Activated B cell treated with CpG ODN at 0.5 μM for 24 hours (primary cell): ENCODE measurements at regions not wholly inside any gene's neighbourhood (a gene's known extent, or its start where the extent isn't known, plus 50 kb on each side); places are given as distances from the start of the nearest gene placed in this dataset.

Experiments used
- ATAC-seq: fragments of 200-7000 bp; cut with Tn5 transposase; one replicate; pipeline ENCODE4 v1.10.0; 2021; ENCODE audit warnings: low read depth, mild to moderate bottlenecking, moderate library complexity
- CTCF ChIA-PET: fragments of 350-600 bp; sonication (Branson Sonifier 250); formaldehyde crosslinking; loops from one replicate; lab custom pipeline; 2021; ENCODE audit warnings: antibody characterized with exemption; lab: Charles Lee
- POLR2A ChIA-PET: fragments of 350-600 bp; sonication (Branson Sonifier 250); formaldehyde crosslinking; loops from one replicate; lab custom pipeline; 2021; ENCODE audit warnings: antibody characterized with exemption; lab: Charles Lee
- DNase-seq: peaks from one replicate; pipeline ENCODE4 v3.0.0; 2022
- H3K27ac Mint-ChIP-seq: one replicate; pipeline ENCODE4 v1.8.0; 2020; ENCODE audit warnings: mixed read lengths
- H3K27me3 Mint-ChIP-seq: one replicate; pipeline ENCODE4 v1.8.0; 2021; ENCODE audit warnings: mixed read lengths
- H3K36me3 Mint-ChIP-seq: one replicate; pipeline ENCODE4 v1.8.0; 2021; ENCODE audit warnings: low read depth, mixed read lengths
- H3K4me1 Mint-ChIP-seq: one replicate; pipeline ENCODE4 v1.8.0; 2021; ENCODE audit warnings: mixed read lengths
- H3K4me3 Mint-ChIP-seq: one replicate; pipeline ENCODE4 v1.8.0; 2020; ENCODE audit warnings: mild to moderate bottlenecking, mixed read lengths
- H3K9me3 Mint-ChIP-seq: one replicate; pipeline ENCODE4 v1.8.0; 2020; ENCODE audit warnings: mixed read lengths
- intact Hi-C: fragments of 100-400 bp; cut with micrococcal nuclease; formaldehyde crosslinking; loops from one replicate; pipeline ENCODE4 v1.15.1; 2024
- TF ChIP-seq, protein P1 (sequence below): fragments of 200-600 bp; IDR thresholded peaks from one replicate; pipeline ENCODE4 v1.8.0; 2022; ENCODE audit warnings: antibody characterized with exemption, mild to moderate bottlenecking

DNA sequence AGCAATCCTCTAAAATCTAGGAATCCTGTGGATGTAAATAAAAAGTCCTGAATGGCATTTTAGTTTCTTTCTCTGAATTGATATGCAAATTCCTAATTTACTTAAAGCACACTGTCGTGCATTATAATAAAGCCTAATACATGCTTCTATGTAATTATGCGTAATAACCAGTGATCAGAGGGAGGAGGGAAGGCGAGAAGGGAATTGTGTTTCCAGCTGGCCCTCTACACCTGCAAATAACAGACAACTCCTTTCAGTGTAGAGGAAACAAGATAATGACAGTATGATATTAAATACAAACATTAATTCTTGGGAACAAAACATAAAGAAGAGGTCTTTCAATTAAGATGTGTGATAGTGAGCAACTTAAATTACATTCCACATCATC, 419.6 kb upstream of the LCORL start:
- no peak for ATAC-seq
- no peak overlapping the region for H3K4me3 Mint-ChIP-seq
- H3K36me3 Mint-ChIP-seq, result no peaks in the 10 kb centered on the region
- DNase-seq, result no peak
- CTCF ChIA-PET, result no interaction called here
- peaks cover 8% of the 10 kb centered on the region for H3K9me3 Mint-ChIP-seq
- H3K4me1 Mint-ChIP-seq, result no peaks in the 10 kb centered on the region
- TF ChIP-seq, protein P1, sequence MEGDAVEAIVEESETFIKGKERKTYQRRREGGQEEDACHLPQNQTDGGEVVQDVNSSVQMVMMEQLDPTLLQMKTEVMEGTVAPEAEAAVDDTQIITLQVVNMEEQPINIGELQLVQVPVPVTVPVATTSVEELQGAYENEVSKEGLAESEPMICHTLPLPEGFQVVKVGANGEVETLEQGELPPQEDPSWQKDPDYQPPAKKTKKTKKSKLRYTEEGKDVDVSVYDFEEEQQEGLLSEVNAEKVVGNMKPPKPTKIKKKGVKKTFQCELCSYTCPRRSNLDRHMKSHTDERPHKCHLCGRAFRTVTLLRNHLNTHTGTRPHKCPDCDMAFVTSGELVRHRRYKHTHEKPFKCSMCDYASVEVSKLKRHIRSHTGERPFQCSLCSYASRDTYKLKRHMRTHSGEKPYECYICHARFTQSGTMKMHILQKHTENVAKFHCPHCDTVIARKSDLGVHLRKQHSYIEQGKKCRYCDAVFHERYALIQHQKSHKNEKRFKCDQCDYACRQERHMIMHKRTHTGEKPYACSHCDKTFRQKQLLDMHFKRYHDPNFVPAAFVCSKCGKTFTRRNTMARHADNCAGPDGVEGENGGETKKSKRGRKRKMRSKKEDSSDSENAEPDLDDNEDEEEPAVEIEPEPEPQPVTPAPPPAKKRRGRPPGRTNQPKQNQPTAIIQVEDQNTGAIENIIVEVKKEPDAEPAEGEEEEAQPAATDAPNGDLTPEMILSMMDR, result no peak
- POLR2A ChIA-PET, result no interaction called here
- H3K27me3 Mint-ChIP-seq, result no peaks in the 10 kb centered on the region
- intact Hi-C loops, result no loop called here
- no peak overlapping the region for H3K27ac Mint-ChIP-seq

DNA sequence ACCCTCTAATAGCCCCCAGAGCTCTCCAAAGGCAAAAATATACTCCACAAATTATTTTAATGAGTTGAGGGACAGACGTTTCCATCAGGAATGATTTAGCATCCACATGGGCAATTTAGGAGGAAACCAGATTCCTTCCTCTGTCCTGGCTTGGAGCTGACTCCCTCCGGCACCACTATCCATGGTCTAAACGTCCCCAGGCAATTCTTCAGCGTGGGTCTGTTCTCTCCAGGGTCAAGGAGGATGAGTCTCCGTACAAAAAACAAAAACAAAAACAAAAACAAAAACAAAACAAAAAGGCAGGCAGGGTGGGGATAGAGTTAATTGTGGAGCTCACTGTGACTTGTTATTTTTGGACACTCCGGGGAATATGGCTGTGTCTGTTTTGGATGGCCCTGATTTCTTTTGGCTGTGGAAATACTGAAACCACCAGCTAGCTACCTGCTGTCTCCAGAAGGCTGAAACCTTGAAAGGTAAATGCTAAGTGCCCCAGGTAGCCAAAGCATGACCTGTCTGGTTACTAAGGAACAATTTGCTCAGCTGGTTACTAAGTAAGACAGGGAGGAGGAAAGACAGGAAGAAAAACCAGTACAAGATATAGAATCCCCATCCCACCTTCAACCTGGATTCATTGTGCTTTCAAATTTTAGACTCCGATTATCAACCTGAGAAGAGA, 419.1 kb upstream of the LCORL start:
- no peaks in the 10 kb centered on the region for H3K36me3 Mint-ChIP-seq
- H3K9me3 Mint-ChIP-seq, result peaks cover 8% of the 10 kb centered on the region
- H3K27ac Mint-ChIP-seq, result no peak overlapping the region
- DNase-seq (no peak), ATAC-seq (no peak)
- no peak overlapping the region for H3K4me3 Mint-ChIP-seq
- ChIA-PET POLR2A (no interaction called here), CTCF (no interaction called here)
- intact Hi-C loops, result no loop called here
- TF ChIP-seq, protein P1, result no peak
- H3K4me1 Mint-ChIP-seq, result no peaks in the 10 kb centered on the region
- H3K27me3 Mint-ChIP-seq, result no peaks in the 10 kb centered on the region

DNA sequence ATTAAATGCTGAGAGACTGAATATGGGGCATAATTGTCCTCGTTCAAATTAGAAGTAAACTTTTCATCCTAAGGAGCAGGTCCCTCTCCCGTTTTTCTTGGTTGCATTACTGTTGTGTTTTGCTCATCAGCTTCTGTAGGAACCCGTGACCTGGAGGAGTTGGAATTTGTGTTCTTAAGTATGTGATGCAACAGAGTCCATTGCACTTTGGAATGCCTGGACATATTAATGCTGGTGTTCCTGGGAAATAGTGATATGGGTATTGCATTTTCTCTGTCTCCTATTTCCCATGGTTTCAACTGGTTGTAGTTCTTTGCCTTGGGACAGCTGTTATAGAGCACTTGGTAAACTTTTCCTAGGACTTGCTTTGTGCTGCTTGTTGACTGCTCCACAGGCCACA, 417.8 kb upstream of the LCORL start:
- TF ChIP-seq, protein P1, result no peak
- Mint-ChIP-seq H3K9me3 (peaks cover 4% of the 10 kb centered on the region), H3K4me1 (no peaks in the 10 kb centered on the region), H3K4me3 (no peak overlapping the region), H3K27ac (no peak overlapping the region), H3K27me3 (no peaks in the 10 kb centered on the region), H3K36me3 (no peaks in the 10 kb centered on the region)
- no peak for DNase-seq
- ChIA-PET POLR2A (no interaction called here), CTCF (no interaction called here)
- intact Hi-C loops, result no loop called here
- ATAC-seq, result no peak

DNA sequence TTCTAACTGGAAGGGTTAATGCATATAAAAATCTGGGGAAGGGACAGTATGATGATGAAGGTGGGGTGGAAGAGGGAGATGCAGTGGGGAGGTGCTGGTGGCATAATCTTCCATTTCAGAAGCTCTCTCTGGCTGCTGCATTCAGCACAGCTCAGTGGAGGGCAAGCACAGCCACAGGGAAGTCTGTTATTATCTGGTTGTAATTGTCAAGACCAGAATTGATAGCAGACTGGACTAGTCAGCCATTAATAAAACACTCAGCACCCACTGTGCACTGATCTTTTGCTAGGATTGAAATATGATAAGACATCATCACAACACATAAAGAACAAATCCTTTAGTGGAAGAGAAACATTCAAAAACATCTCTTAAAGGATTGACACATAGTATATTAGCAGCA, 414.2 kb upstream of the LCORL start:
- H3K27ac Mint-ChIP-seq, result no peak overlapping the region

DNA sequence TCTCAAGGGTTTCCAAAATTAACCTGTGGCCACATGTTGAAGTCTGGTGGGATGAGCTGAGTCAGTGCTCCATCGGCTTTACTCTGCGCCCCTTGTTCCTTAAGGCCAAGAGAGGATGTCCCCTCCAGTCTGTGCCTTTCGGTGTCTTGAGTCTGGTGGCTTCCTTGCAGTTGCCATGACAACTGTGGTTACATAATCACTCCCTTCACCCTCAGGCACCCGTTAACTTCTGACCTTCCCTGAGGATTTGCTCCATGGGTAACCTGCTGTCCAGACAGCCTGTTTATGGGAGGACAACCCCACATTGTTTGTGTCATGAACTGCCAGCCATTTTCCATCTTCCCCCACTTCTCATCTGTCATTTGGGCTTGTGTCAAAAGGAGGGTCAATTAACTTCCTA, 401.1 kb upstream of the LCORL start:
- ATAC-seq (no peak), DNase-seq (no peak)
- Mint-ChIP-seq H3K4me3 (no peak overlapping the region), H3K9me3 (no peaks in the 10 kb centered on the region), H3K36me3 (no peaks in the 10 kb centered on the region), H3K27ac (no peak overlapping the region), H3K4me1 (no peaks in the 10 kb centered on the region), H3K27me3 (no peaks in the 10 kb centered on the region)
- CTCF ChIA-PET, result no interaction called here
- TF ChIP-seq, protein P1, result no peak
- intact Hi-C loops, result no loop called here
- POLR2A ChIA-PET, result no interaction called here

More for the DNA sequence above, 414.2 kb upstream of the LCORL start:
- intact Hi-C loops, result no loop called here
- no peaks in the 10 kb centered on the region for H3K27me3 Mint-ChIP-seq
- ChIA-PET POLR2A (no interaction called here), CTCF (no interaction called here)
- TF ChIP-seq, protein P1, result no peak
- no peaks in the 10 kb centered on the region for H3K9me3 Mint-ChIP-seq
- DNase-seq (no peak), ATAC-seq (no peak)
- H3K4me3 Mint-ChIP-seq, result no peak overlapping the region
- H3K36me3 Mint-ChIP-seq, result no peaks in the 10 kb centered on the region
- H3K4me1 Mint-ChIP-seq, result no peaks in the 10 kb centered on the region
